ENCODE measurements at regions not wholly inside any gene's neighbourhood (a gene's known extent, or its start where the extent isn't known, plus 50 kb on each side); places are given as distances from the start of the nearest gene placed in this dataset.

- CTCF ChIA-PET = interaction anchor here (1.2 to 2.9 kb wide), 3 partner anchors 9 to 16 kb away, joined by 3 to 7 read pairs (median 3); no protein-coding TSS in a partner anchor
- DNase-seq (ENCODE audit: extremely low spot score) = no peak
- POLR2A ChIA-PET = no interaction called here
- no peak for TF ChIP-seq CTCF (IDR thresholded peaks at IDR 0.05; ENCODE audit: control extremely low read depth, extremely low read depth, low read depth, missing control alignments)
Measured at GRCh38 chr6:150725795-150726194, 126.1 kb downstream of the PLEKHG1 start.

- no peak for DNase-seq (ENCODE audit: extremely low spot score)
- TF ChIP-seq CTCF (IDR thresholded peaks at IDR 0.05; ENCODE audit: control extremely low read depth, extremely low read depth, low read depth, missing control alignments) = no peak
- ChIA-PET POLR2A (no interaction called here), CTCF (no interaction called here)
Measured at GRCh38 chr6:150729188-150729748, 129.6 kb downstream of the PLEKHG1 start.

DNA sequence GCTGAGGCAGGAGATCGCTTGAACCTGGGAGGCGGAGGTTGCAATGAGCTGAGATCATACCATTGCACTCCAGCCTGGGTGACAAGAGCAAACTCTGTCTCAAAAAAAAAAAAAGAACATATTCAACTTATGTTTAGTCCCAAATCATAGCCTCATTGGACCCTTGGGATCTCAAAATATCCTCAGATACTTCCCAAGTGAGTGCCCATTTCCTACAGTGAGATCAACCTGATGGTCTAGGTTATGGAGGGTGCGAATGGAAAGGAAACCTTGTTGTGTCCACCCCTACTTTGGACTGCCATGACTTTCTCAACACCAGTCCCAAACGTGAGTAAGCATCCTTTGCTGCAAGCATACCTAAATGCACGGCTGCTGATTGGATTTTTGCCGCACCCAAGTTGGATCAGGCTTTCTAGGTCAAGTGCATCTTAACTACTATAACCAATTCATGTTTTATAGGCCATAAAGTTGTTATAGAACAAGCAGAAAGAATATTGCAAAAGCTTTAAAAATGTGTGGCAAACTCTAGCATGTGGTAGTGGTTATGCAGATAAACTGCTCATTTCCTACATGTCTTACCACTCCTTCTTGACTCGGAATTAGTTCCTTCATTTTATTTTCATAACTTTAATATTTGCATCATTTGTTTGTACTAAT lies 131.2 kb downstream of the PLEKHG1 start:
- no peak for DNase-seq (ENCODE audit: extremely low spot score)
- CTCF ChIA-PET = no interaction called here
- POLR2A ChIA-PET = no interaction called here
- TF ChIP-seq CTCF (IDR thresholded peaks at IDR 0.05; ENCODE audit: control extremely low read depth, extremely low read depth, low read depth, missing control alignments) = no peak

- CTCF ChIA-PET = interaction anchor here (1.2 kb wide), 1 partner anchor 316 kb away, joined by 3 read pairs; no protein-coding TSS in a partner anchor
Measured at GRCh38 chr6:150732765-150733539, 132.6 kb upstream of the MTHFD1L start.

DNA sequence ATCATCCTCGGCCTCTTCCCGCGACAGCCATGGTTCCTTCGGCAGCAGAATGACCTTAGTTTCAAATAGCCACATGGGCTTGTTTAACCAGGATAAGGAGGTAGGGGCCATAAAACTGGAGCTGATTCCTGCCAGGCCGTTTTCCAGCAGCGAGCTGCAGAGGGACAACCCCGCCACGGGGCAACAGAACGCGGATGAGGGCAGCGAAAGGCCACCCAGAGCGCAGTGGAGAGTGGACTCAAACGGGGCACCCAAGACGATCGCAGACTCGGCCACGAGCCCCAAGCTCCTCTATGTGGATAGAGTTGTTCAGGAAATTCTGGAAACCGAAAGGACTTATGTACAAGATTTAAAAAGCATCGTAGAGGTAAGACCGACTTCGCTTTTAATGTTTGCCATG lies 131.8 kb upstream of the MTHFD1L start:
- DNase-seq (ENCODE audit: extremely low spot score) = no peak
- TF ChIP-seq CTCF (IDR thresholded peaks at IDR 0.05; ENCODE audit: control extremely low read depth, extremely low read depth, low read depth, missing control alignments) = no peak
- ChIA-PET CTCF (interaction anchor here (1.0 kb wide), 1 partner anchor 48 kb away, joined by 3 read pairs; no protein-coding TSS in a partner anchor), POLR2A (no interaction called here)

More at GRCh38 chr6:150732765-150733539, 132.6 kb upstream of the MTHFD1L start:
- peak; percentile 22 for DNase-seq (ENCODE audit: extremely low spot score)
- no peak for TF ChIP-seq CTCF (IDR thresholded peaks at IDR 0.05; ENCODE audit: control extremely low read depth, extremely low read depth, low read depth, missing control alignments)
- POLR2A ChIA-PET = no interaction called here

- CTCF ChIA-PET = interaction anchor here (1.0 kb wide), 2 partner anchors 10 to 48 kb away, joined by 3 read pairs; no protein-coding TSS in a partner anchor
- POLR2A ChIA-PET = no interaction called here
- DNase-seq (ENCODE audit: extremely low spot score) = no peak
- TF ChIP-seq CTCF (IDR thresholded peaks at IDR 0.05; ENCODE audit: control extremely low read depth, extremely low read depth, low read depth, missing control alignments) = no peak
Measured at GRCh38 chr6:150734235-150734634, 131.3 kb upstream of the MTHFD1L start.
